ENCODE measurements at regions not wholly inside any gene's neighbourhood (a gene's known extent, or its start where the extent isn't known, plus 50 kb on each side); places are given as distances from the start of the nearest gene placed in this dataset.
"Not testable (repeated sequence)": the region's sequence is repeated elsewhere in the genome, so short reads cannot be mapped to it uniquely, and the experiment has no call there.

DNA sequence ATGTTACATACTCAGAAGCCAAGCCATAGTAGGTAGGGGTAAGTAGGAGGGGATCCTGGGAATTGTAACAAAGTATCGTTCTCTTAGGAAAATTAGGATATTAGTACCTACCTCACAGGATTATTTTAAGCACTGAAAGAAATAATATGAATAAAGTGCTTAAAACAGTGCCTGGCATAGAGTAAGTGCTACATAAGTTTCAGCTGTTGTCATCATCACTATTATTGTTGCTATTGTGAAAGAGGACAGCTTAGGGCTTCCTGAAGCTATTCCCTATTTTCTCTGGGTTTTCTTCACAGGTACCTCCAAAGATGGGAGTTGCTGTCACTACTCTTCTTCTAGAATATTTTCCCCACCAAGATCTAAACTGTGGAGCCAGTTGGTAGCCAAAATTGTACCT lies 443.7 kb upstream of the FGF16 start:
- no peak for DNase-seq (ENCODE audit: low read depth, low spot score)

DNA sequence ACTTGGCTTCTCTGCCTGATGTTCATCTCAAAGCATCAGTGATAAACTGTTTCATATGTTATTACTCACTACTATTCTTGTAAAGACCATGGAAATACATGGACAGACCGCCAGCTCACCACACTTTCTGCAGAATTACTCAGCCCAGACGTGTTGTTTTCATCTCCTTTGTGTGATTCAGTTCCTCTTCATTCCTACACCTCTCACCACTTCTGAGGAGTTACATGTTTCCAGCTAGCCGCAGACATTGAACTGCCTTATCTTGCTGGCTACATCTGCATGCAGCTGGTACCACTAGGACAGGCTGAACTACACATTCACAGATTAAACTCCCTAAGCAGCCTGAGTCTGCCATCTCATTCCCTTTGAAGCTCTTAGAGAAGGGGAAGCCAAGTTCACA lies 443.2 kb upstream of the FGF16 start:
- no peak for DNase-seq (ENCODE audit: low read depth, low spot score)

- no peak for DNase-seq (ENCODE audit: low read depth, low spot score)
These were observed 437.5 kb upstream of the FGF16 start for GRCh38 chrX:77009691-77010090.

DNA sequence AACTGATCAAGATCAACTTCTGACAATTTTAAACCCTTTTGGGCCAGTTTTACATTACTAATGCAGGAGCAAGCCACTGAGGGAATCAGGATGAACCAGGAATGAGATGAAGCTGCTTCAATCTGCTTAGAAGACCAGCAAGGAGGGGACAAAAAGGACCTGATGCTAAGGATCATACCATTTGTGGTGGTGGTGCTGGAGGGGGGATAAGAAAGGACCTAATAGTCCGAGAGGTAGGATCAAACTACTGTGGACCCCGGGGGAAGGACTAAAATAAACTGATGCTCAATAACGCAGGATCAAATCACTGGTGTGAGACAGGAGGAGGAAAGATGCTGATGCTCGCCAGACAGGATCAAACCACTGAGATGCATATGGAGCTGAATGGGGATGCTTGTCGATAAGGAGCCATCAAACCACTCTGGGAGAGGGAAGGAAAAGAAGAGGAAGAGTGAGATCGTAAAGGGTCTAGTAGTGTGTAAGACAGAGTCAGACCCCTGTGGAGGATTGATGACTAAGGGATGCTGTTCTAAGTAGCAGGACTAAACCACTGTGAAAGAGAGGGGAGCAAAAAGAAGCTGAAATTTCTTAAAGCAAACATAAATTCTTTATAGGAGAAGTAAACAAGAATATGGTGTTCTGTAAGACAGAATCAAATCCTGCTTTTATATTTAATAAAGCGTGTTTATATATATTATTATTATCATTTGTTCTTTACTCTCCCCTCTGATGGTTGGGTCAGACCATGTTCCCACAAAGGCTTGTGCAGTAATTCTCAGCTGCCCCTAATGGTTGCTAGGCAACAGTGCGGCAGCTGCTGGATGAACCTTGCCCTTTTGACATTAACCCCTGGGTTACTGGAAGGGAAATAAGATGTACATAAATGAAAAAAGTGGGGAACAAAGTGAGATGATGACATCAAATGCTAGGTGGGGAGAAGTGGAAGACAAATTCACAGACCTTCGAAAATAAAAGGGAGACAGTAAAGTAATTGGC lies 432.5 kb upstream of the FGF16 start:
- peak; percentile 12 for DNase-seq (ENCODE audit: low read depth, low spot score)

DNA sequence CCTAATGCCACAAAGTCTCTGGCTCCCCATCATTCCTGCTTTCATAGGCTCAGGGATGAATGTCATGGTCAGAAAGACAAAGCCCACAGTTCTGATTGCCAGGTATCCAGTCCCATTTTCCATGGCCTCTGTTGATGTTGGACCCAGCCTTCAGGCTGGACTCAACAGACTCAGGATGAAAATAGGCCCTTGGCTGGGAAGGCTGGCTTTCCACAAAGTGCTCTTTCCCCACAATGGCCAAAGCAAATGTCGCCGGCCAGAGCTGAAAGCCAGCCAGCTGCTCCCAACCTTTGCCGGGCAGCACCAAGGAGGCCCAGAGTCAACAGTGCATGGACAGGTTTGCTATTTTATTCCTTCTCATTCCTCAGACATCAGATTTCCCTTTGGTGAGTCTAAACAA lies 430.1 kb upstream of the FGF16 start:
- no peak for DNase-seq (ENCODE audit: low read depth, low spot score)

- DNase-seq (ENCODE audit: low read depth, low spot score) = not testable (repeated sequence)
These were observed 400.9 kb upstream of the FGF16 start for GRCh38 chrX:77046180-77046810.

GRCh38 chrX:77060572-77060971 lies 386.6 kb upstream of the FGF16 start:
- no peak for DNase-seq (ENCODE audit: low read depth, low spot score)

- no peak for DNase-seq (ENCODE audit: low read depth, low spot score)
These were observed 386.2 kb upstream of the FGF16 start for GRCh38 chrX:77061022-77061421.

- no peak for DNase-seq (ENCODE audit: low read depth, low spot score)
These were observed 385.6 kb upstream of the FGF16 start for GRCh38 chrX:77061545-77061944.

GRCh38 chrX:77065896-77066295 lies 381.3 kb upstream of the FGF16 start:
- DNase-seq (ENCODE audit: low read depth, low spot score) = no peak

GRCh38 chrX:77070202-77070918 lies 376.8 kb upstream of the FGF16 start:
- DNase-seq (ENCODE audit: low read depth, low spot score) = no peak

GRCh38 chrX:77076896-77077295 lies 370.3 kb upstream of the FGF16 start:
- DNase-seq (ENCODE audit: low read depth, low spot score) = no peak

GRCh38 chrX:77081237-77081636 lies 366.0 kb upstream of the FGF16 start:
- not testable (repeated sequence) for DNase-seq (ENCODE audit: low read depth, low spot score)

- DNase-seq (ENCODE audit: low read depth, low spot score) = no peak
These were observed 361.8 kb upstream of the FGF16 start for GRCh38 chrX:77085372-77085771.

GRCh38 chrX:77087529-77088169 lies 359.5 kb upstream of the FGF16 start:
- peak; percentile 21 for DNase-seq (ENCODE audit: low read depth, low spot score)

- DNase-seq (ENCODE audit: low read depth, low spot score) = no peak
These were observed 359.0 kb upstream of the FGF16 start for GRCh38 chrX:77088233-77088632.

DNA sequence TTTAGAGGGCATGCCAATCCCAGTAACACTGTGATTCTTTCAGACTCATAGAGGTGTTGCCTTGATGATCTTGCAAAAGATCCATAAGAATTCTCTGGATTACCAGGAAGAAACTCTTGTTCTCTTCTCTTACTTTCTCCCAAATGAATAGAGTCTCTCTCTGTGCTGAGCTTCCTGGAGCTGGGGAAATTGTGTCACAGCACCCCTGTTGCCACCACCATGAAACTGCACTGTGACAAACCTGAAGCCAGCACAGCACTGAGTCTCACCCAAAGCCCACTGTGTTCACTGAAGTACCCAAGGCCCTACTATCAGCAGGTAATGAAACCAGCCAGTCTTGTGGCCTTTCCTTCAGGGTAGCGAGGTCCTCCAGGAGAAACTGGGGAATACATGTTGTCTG lies 332.7 kb upstream of the FGF16 start:
- no peak for DNase-seq (ENCODE audit: low read depth, low spot score)

DNA sequence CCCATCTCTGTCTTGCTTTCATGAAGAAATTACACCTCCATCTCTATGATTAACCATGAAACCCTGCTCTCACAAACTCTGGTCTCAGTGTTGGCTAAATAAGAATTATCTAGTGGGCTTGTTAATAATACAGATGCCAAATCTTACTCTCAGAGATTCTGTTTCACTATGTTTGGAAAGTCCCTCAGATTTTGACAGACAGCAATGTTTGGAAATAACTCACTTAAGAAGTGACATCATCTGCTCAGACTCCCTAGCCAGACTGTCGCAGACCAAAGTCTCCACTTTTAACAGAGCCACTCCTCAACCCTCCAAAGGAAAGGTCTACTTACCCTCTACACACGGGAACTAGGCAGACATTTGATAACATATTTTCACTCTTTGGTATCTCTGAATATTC lies 328.5 kb upstream of the FGF16 start:
- no peak for DNase-seq (ENCODE audit: low read depth, low spot score)

DNA sequence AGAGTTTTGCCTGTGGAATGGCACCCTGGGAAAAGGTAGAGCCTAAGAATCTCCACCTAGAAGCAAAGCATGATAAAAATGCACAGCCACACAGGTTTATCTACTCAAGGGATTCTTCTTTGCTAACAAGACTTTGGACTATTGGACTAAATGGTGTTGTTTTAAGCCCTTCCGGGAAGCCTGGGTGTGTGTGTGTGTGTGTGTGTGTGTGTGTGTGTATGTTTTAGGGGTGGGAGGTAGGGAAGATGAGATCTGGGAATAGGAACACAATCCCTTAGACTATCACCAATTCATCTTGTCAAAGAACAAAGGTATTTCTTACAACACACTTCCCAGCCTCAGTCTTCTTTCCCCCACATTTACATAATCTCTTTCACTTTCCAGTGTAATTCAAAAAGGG lies 327.5 kb upstream of the FGF16 start:
- no peak for DNase-seq (ENCODE audit: low read depth, low spot score)

DNA sequence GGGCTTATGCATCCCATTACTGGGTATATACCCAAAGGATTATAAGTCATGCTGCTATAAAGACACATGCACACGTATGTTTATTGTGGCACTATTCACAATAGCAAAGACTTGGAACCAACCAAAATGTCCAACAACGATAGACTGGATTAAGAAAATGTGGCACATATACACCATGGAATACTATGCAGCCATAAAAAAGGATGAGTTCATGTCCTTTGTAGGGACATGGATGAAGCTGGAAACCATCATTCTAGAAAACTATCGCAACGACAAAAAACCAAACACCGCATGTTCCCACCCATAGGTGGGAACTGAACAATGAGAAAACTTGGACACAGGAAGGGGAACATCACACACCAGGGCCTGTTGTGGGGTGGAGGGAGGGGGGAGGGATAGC lies 323.3 kb upstream of the FGF16 start:
- not testable (repeated sequence) for DNase-seq (ENCODE audit: low read depth, low spot score)

GRCh38 chrX:77127571-77127970 lies 319.6 kb upstream of the FGF16 start:
- not testable (repeated sequence) for DNase-seq (ENCODE audit: low read depth, low spot score)

GRCh38 chrX:77143907-77144306 lies 303.3 kb upstream of the FGF16 start:
- DNase-seq (ENCODE audit: low read depth, low spot score) = no peak

All from brain pericyte (primary cell).